ENCODE measurements at regions not wholly inside any gene's neighbourhood (a gene's known extent, or its start where the extent isn't known, plus 50 kb on each side); places are given as distances from the start of the nearest gene placed in this dataset.

- ATAC-seq (no peak), DNase-seq (ENCODE audit: low spot score) (no peak)
- Mint-ChIP-seq H3K4me3 (no peak overlapping the region), H3K36me3 (no peaks in the 10 kb centered on the region), H3K27ac (no peak overlapping the region), H3K27me3 (ENCODE audit: low read depth) (peaks cover 25% of the 10 kb centered on the region), H3K4me1 (peaks cover 3% of the 10 kb centered on the region; the same call in 1 of the 2 replicates), H3K9me3 (peaks cover 9% of the 10 kb centered on the region)
- CTCF ChIA-PET, result no interaction called here
- POLR2A ChIA-PET, result no interaction called here
- TF ChIP-seq ZNF423 (CRISPR knock-in tag; IDR thresholded peaks at IDR 0.05), result no peak
- no peak for TF ChIP-seq GABPB1 (CRISPR knock-in tag; IDR thresholded peaks at IDR 0.05)
- no peak for TF ChIP-seq SMAD3 (CRISPR knock-in tag; IDR thresholded peaks at IDR 0.05; ENCODE audit: borderline replicate concordance)
- no peak for TF ChIP-seq E2F5 (CRISPR knock-in tag; IDR thresholded peaks at IDR 0.05)
- TF ChIP-seq RELA (CRISPR knock-in tag; IDR thresholded peaks at IDR 0.05; ENCODE audit: borderline replicate concordance), result no peak
- TF ChIP-seq USF2 (CRISPR knock-in tag; IDR thresholded peaks at IDR 0.05), result no peak
- no peak for TF ChIP-seq HMGA2 (CRISPR knock-in tag; IDR thresholded peaks at IDR 0.05)
- TF ChIP-seq FOXK1 (CRISPR knock-in tag; IDR thresholded peaks at IDR 0.05), result no peak
- TF ChIP-seq ATF6 (CRISPR knock-in tag; IDR thresholded peaks at IDR 0.05), result no peak
- no peak for TF ChIP-seq USF1 (CRISPR knock-in tag; IDR thresholded peaks at IDR 0.05)
- TF ChIP-seq ZNF138 (CRISPR knock-in tag; conservative IDR thresholded peaks at IDR 0.05), result no peak
- TF ChIP-seq ARID4B (CRISPR knock-in tag; IDR thresholded peaks at IDR 0.05; ENCODE audit: borderline replicate concordance), result no peak
- no peak for TF ChIP-seq IRF1 (CRISPR knock-in tag; IDR thresholded peaks at IDR 0.05)
- TF ChIP-seq TEAD1 (CRISPR knock-in tag; IDR thresholded peaks at IDR 0.05), result no peak
Measured at GRCh38 chr14:88981948-88982347, 157.5 kb downstream of the TTC8 start.

- ChIA-PET POLR2A (no interaction called here), CTCF (no interaction called here)
- H3K27ac Mint-ChIP-seq, result no peak overlapping the region
- no peak for DNase-seq (ENCODE audit: low spot score)
- TF ChIP-seq NR2C2 (CRISPR knock-in tag; IDR thresholded peaks at IDR 0.05) (no peak), GABPB1 (CRISPR knock-in tag; IDR thresholded peaks at IDR 0.05) (no peak)
- ATAC-seq, result no peak
- no peak overlapping the region for H3K4me3 Mint-ChIP-seq
- no peaks in the 10 kb centered on the region for H3K36me3 Mint-ChIP-seq
- H3K4me1 Mint-ChIP-seq, result no peaks in the 10 kb centered on the region
- peaks cover 16% of the 10 kb centered on the region for H3K9me3 Mint-ChIP-seq
- peaks cover 36% of the 10 kb centered on the region for H3K27me3 Mint-ChIP-seq (ENCODE audit: low read depth)
Measured at GRCh38 chr14:88983755-88984154, 159.3 kb downstream of the TTC8 start.
